GM19372 (cell line): ENCODE measurements at regions not wholly inside any gene's neighbourhood (a gene's known extent, or its start where the extent isn't known, plus 50 kb on each side); places are given as distances from the start of the nearest gene placed in this dataset.

ENCODE experiments used
- ATAC-seq: cut with Tn5 transposase; IDR thresholded peaks from one replicate; pipeline ENCODE4 v1.9.1; 2021; ENCODE audit warnings: mild to moderate bottlenecking, low read depth, moderate library complexity; ENCODE audit not compliant: unreplicated experiment

- ATAC-seq: no peak
Measured at GRCh38 chr4:43341741-43342140, 449.2 kb downstream of the GRXCR1 start.

DNA sequence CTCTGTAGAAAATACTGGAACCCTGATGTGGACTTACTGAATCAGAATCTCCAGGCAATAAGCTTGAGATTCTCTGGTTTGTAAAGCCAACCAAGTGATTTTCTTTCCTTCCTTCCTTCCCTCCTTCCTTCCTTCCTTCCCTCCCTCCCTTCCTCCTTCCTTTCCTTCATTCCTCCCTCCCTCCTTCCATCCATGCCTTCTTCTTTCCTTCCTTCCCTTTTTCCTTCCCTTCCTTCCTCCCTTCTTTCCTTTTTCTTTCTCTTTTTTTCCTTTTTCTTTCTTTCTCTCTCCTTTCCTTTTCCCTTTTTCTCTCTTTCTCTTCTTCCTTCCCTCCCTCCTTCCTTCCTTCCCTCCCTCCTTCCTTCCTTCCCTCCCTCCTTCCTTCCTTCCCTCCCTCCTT, 450.8 kb downstream of the GRXCR1 start:
- ATAC-seq: no peak

DNA sequence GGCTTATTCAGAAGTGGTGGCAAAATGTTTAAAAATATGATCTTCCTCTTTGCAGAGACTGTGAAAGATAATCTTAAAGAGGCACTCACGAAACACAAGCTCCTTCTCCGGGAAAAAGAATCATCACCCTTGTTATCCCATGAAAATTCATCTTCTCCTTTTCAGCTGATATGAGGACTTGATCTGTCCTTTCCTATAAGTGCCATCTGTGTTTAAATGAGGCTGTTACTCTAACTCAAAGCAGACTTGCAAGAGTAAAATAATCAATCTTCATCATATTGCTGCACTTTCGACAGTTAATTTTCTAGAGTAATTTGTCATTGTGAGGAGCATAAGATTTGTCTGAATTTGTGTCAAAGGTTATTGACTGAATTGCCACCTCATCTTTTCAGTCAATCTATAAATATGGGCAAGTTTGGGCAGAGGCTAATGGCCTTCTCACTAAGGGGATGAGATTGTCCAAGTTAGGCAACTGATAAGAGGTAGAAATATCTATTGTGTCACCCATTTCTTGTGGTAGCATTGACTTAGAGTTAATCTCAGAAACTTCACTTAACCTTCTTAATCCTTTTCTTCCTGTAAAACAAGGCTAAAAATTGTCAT, 452.9 kb downstream of the GRXCR1 start:
- ATAC-seq: no peak

DNA sequence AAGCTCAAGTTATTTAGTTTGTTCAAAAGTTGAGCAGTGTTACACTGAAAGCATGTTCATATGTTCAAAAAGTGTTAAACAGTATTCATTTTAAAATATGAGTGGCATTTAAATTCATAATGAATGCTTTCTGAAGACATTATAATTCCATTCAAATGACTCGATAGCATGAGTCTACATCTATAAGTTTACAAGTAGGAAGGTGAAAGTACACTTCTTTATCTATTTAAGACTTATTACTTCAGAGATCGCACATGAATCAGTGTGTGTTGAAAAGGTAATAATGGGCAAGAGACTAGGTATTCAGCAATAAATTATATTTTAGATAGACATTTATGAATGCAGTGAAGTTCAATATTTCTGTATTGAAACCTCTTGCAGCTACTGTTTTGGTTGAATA, 456.1 kb downstream of the GRXCR1 start:
- no peak for ATAC-seq

- no peak for ATAC-seq
Measured at GRCh38 chr4:43351970-43352806, 459.7 kb downstream of the GRXCR1 start.

- ATAC-seq: no peak
Measured at GRCh38 chr4:43352859-43353258, 460.3 kb downstream of the GRXCR1 start.

GRCh38 chr4:43353552-43353951, 461.0 kb downstream of the GRXCR1 start:
- no peak for ATAC-seq

DNA sequence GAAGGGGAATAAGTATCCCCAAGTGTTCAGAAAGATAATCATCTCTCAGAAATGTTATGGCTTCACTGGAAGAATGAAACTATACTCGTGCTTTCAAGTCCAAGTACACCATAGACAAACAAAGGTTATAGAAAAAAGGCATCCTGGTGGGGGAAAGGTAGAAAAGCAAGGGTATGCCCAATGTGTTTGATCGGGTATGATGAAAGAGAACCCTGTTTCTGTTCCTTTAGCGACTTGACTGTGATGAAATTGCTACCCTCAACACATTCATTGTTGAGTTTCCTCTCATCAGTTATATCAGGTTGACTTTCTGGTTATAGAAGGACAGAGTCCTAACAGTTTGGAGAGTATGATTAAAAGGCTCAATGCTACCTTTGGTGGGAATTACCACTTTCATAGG, 464.3 kb downstream of the GRXCR1 start:
- ATAC-seq: no peak

GRCh38 chr4:43357252-43357974, 464.9 kb downstream of the GRXCR1 start:
- ATAC-seq: no peak

- no peak for ATAC-seq
Measured at GRCh38 chr4:43360296-43360695, 467.8 kb downstream of the GRXCR1 start.

GRCh38 chr4:43362875-43363636, 470.5 kb downstream of the GRXCR1 start:
- no peak for ATAC-seq

DNA sequence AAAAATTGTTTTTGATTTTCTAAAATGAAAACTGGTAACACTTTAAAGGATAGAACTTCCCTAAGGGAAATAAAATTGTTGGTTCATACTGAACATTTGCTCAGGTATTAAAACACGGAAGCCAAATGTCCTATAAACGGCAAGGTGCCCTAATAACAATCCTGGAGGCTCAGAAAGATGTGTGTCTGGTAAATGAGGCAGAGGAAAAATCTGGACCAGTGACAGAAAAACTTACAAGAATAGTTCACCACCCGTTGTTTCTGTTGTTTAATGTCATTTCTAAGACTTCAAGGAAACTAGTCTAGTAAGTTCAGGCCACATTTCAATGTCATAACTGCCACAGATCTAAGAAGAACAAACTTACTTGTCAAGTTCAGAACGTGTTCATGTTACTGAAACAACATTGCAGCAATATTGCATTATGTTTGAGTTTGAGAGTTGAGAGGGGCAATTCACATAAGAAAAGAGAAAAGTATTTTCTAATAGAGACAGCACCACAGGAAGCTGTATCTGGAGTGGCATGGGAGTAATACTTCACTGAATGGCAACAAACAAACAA, 476.6 kb downstream of the GRXCR1 start:
- no peak for ATAC-seq

GRCh38 chr4:43373201-43373600, 480.7 kb downstream of the GRXCR1 start:
- ATAC-seq: no peak

- no peak for ATAC-seq
Measured at GRCh38 chr4:43374216-43374751, 481.8 kb downstream of the GRXCR1 start.

DNA sequence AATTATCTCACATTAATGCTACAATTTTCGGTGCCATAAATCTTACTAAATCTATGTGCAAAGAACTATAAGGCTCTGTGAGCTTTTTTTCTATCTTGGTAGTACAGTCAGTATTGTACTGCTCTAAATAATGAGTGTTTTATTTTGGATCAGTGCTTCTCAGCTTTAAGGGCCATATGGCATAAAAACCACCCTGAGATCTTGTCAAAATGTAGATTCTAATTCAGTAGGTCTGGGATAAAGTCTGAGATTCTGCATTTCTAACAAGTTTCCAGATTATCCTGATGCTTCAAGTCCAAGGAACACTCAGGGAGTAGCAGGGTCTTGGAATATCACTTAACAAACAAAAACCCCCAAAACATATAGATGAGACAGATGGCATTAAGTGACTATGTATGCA, 486.5 kb downstream of the GRXCR1 start:
- ATAC-seq: no peak

DNA sequence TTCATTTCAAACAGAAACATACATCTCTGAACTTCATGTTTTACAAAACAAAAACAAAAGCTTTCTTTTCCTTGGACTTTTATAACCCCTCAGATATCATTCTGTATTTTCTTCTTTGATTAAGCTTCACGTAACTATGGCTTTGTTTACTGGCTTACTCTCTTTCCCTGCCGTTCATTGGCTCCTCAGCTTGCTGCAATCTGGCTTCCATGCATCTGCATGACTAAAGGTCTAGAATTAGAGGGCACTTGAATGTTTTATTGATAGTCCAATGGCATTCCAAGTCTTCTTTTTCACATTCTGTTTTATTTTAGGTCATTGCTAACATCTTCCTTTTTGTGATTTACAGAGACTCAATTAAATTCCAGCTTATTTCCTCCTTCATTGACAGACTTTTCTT, 487.6 kb downstream of the GRXCR1 start:
- ATAC-seq: no peak

DNA sequence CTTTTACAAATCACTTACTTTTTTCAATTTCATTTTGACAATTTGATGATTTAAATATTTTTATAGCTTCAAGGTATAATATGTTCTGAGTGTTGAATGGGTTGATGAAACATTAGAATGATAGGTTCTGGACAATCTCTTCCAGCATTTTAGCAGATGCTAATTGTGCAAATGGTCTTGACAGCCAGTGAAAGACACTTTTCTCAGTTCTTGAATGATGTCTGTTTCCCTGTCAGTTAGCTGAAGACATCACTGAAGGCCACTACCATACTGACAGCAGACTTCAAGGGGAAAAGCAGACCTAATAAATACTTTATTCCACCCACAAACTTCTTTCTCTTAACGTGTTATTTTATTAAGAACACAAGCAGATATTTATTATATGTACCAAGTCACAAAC, 498.6 kb downstream of the GRXCR1 start:
- ATAC-seq: no peak

- ATAC-seq: no peak
Measured at GRCh38 chr4:43394976-43395375, 502.5 kb downstream of the GRXCR1 start.

DNA sequence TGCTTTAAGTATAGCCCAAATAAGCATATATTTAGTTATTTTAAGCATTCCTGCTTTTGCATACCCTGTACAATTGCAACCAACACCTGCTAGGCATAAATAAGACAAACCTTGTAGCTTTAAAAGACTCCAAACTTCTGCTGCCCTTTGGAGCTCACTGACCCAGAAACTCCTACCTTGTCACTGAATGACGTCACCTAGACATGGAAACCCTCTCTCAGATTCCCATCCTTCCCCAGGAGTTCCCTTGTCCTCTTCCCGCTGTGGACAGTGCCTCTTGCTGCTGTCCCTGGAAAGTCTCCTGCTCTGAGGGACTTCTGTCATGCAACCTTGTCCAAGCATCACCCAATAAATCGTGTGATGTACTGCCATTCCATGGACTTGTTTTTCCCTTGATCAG, 507.2 kb downstream of the GRXCR1 start:
- no peak for ATAC-seq

DNA sequence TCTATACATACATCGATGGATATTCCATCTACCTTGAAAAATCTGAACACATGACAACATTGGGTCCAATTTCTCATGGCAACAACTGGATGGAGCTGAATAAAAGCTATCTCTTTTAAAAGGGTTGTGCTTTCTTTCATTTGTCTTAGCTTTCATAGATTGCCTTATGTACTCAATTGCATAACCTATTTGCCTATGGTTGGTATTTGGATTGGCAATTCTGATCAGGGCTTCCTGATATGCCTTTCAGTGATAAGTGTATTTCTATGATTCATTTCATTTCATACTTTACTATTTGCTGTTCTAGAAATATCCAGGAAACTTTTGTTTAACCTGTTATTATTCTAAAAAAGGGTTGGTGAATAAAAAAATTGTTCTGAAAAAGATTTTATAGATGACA, 509.9 kb downstream of the GRXCR1 start:
- ATAC-seq: no peak
